Prostate gland (tissue), 2 donors: ENCODE measurements at regions not wholly inside any gene's neighbourhood (a gene's known extent, or its start where the extent isn't known, plus 50 kb on each side); places are given as distances from the start of the nearest gene placed in this dataset.
"Not testable (repeated sequence)": the region's sequence is repeated elsewhere in the genome, so short reads cannot be mapped to it uniquely, and the experiment has no call there.

Source experiments
- DNase-seq: peaks from one replicate; pipeline ENCODE4 v3.0.0-alpha.2; 2019; ENCODE audit warnings: low spot score
- H3K27ac ChIP-seq, 2 donors: fragments of 200-600 bp; sonication (generic); 2 replicates each; pipeline ENCODE4 v1.5.1; 2017 to 2019
- H3K27me3 ChIP-seq: fragments of 200-600 bp; sonication (generic); replicated peaks from 2 replicates; pipeline ENCODE4 v1.5.1; 2019; ENCODE audit not compliant: insufficient read depth
- H3K36me3 ChIP-seq, 2 donors: fragments of 200-600 bp; sonication (generic); 1 replicate in 1 of 2; 2 replicates in 1 of 2; pipeline versions ENCODE4 v1.5.1 to v1.8.1; 2017 to 2019
- H3K4me1 ChIP-seq: fragments of 200-600 bp; sonication (generic); replicated peaks from 2 replicates; pipeline ENCODE4 v1.5.1; 2019
- H3K4me3 ChIP-seq, 2 donors: fragments of 200-600 bp; sonication (generic); 2 replicates each; pipeline ENCODE4 v1.5.1; 2017 to 2019
- H3K9me3 ChIP-seq: fragments of 200-600 bp; sonication (generic); 2 replicates; pipeline ENCODE4 v1.5.1; 2017
- POLR2A ChIP-seq: fragments of 450-650 bp; IDR thresholded peaks from one replicate; pipeline ENCODE4 v1.6.1; 2016; ENCODE audit warnings: antibody characterized with exemption, mild to moderate bottlenecking
- POLR2AphosphoS5 ChIP-seq: sonication (generic); formaldehyde crosslinking; IDR thresholded peaks from one replicate; pipeline ENCODE4 v1.6.1; 2017; ENCODE audit warnings: antibody characterized with exemption
- WGBS: methylation state at CpG from one replicate; pipeline ENCODE4 v1.1.5; 2018; 5-methylcytosine and 5-hydroxymethylcytosine counted together
- intact Hi-C: fragments of 100-400 bp; cut with DNase I; formaldehyde crosslinking; loops from one replicate; pipeline ENCODE4 v1.14.2; 2022
- TF ChIP-seq, protein P1 (sequence below), 4 experiments: fragments of 200-600 bp in 2 of 4; fragments of 450-650 bp in 2 of 4; sonication (generic) in 2 of 4; IDR thresholded peaks; 1 replicate in 3 of 4; 2 replicates in 1 of 4; pipeline ENCODE4 v1.5.1; 2016 to 2019; ENCODE audit warnings: antibody characterized with exemption in 4 of 4, mild to moderate bottlenecking in 2 of 4, moderate library complexity in 2 of 4

DNA sequence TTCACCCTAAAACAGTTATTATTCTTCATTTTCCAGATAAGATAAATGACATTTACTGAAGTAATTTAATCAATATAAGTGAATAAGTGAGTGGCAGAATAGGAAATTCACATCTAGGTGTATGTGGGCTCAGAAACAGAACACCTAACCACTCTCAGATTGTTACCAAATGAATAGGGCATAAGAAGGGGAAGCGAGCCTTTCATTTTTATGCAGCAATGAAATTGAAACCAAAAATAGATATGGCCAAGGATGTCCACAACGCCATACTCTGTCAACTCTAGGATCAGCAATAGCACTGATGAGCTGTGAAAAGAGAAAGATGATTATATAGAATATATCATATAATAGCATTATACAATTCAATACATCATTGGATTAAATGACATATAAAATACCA is 398.1 kb upstream of the API5 start:
- DNase-seq: no peak
- Histone ChIP-seq H3K9me3 (no peaks in the 10 kb centered on the region), H3K36me3 (no peaks in the 10 kb centered on the region), H3K4me3 (no peak overlapping the region), H3K4me1 (no peaks in the 10 kb centered on the region), H3K27ac (no peak overlapping the region), H3K27me3 (no peaks in the 10 kb centered on the region)
- intact Hi-C loops: no loop called here
- 90% methylated on average over 2 of the region's 2 CpGs for WGBS
- TF ChIP-seq POLR2A (no peak), POLR2AphosphoS5 (no peak)
- TF ChIP-seq, protein P1, sequence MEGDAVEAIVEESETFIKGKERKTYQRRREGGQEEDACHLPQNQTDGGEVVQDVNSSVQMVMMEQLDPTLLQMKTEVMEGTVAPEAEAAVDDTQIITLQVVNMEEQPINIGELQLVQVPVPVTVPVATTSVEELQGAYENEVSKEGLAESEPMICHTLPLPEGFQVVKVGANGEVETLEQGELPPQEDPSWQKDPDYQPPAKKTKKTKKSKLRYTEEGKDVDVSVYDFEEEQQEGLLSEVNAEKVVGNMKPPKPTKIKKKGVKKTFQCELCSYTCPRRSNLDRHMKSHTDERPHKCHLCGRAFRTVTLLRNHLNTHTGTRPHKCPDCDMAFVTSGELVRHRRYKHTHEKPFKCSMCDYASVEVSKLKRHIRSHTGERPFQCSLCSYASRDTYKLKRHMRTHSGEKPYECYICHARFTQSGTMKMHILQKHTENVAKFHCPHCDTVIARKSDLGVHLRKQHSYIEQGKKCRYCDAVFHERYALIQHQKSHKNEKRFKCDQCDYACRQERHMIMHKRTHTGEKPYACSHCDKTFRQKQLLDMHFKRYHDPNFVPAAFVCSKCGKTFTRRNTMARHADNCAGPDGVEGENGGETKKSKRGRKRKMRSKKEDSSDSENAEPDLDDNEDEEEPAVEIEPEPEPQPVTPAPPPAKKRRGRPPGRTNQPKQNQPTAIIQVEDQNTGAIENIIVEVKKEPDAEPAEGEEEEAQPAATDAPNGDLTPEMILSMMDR (IDR thresholded peaks at IDR 0.05): no peak

DNA sequence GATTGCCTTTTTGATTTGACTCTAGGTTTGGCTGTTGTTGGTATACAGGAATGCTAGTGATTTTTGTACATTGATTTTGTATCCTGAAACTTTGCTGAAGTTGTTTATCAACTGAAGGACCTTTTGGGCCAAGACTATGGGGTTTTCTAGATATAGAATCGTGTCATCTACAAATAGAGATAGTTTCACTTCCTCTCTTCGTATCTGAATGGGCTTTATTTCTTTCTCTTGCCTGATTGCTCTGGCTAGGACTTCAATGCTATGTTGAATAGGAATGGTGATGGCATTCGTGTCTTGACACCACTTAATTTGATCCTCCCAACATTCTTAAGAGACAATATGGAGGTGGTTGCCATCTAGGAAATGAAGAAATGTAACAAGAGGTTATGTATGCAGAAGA is 388.1 kb upstream of the API5 start:
- Histone ChIP-seq H3K27me3 (no peaks in the 10 kb centered on the region), H3K9me3 (no peaks in the 10 kb centered on the region), H3K27ac (no peak overlapping the region), H3K4me1 (no peaks in the 10 kb centered on the region), H3K36me3 (no peaks in the 10 kb centered on the region), H3K4me3 (no peak overlapping the region)
- TF ChIP-seq, protein P1 (IDR thresholded peaks at IDR 0.05): no peak
- TF ChIP-seq POLR2AphosphoS5: no peak
- intact Hi-C loops: no loop called here
- WGBS: 72% methylated on average over 3 of the region's 3 CpGs
- DNase-seq: no peak

DNA sequence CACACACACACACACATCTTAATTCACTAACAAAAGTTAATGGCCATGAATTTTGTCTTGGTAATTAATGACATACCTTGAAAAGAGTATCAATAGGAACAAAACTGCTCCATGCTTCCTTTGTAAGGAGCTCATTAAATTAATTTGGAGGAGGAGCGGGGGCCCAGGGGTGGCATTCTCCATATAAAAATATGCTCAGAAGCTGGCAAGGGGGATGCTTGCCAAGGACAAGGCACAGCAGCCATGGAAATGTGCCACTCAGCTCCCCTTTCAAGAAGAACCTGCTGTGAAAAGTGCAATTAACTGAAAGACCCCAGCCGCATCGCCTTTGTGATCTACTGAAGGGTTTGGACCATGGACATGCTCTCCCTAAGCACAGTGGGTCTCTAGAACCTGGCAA is 385.9 kb upstream of the API5 start:
- Histone ChIP-seq H3K27me3 (no peaks in the 10 kb centered on the region), H3K9me3 (no peaks in the 10 kb centered on the region), H3K4me1 (no peaks in the 10 kb centered on the region), H3K4me3 (no peak overlapping the region), H3K27ac (no peak overlapping the region), H3K36me3 (no peaks in the 10 kb centered on the region)
- DNase-seq: no peak
- intact Hi-C loops: no loop called here
- TF ChIP-seq, protein P1 (IDR thresholded peaks at IDR 0.05): no peak
- TF ChIP-seq POLR2A (no peak), POLR2AphosphoS5 (no peak)
- 84% methylated on average over 3 of the region's 3 CpGs for WGBS

DNA sequence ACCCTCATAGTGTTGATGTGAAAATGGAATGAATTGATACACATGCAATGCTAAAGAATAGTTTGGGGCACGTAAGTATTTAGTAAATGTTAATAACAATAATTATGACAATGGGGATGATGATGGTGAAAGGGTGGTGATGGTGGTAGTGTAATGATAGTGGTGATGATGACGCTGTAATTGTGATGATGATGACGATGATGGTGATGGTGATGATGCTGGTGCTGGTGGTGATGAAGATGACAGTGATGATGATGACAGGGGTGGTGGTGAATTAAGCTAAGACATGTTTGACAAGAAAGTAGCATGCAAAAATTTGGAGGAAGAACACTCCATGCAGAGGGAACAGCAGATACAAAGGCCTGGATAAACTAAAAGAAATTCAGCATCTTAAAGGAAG is 364.4 kb upstream of the API5 start:
- intact Hi-C loops: no loop called here
- Histone ChIP-seq H3K36me3 (no peaks in the 10 kb centered on the region), H3K9me3 (no peaks in the 10 kb centered on the region), H3K4me1 (no peaks in the 10 kb centered on the region), H3K27me3 (no peaks in the 10 kb centered on the region), H3K4me3 (no peak overlapping the region), H3K27ac (no peak overlapping the region)
- no peak for TF ChIP-seq POLR2AphosphoS5
- TF ChIP-seq, protein P1 (IDR thresholded peaks at IDR 0.05): no peak
- TF ChIP-seq POLR2A: no peak
- 94% methylated on average over 3 of the region's 3 CpGs for WGBS
- DNase-seq: no peak

DNA sequence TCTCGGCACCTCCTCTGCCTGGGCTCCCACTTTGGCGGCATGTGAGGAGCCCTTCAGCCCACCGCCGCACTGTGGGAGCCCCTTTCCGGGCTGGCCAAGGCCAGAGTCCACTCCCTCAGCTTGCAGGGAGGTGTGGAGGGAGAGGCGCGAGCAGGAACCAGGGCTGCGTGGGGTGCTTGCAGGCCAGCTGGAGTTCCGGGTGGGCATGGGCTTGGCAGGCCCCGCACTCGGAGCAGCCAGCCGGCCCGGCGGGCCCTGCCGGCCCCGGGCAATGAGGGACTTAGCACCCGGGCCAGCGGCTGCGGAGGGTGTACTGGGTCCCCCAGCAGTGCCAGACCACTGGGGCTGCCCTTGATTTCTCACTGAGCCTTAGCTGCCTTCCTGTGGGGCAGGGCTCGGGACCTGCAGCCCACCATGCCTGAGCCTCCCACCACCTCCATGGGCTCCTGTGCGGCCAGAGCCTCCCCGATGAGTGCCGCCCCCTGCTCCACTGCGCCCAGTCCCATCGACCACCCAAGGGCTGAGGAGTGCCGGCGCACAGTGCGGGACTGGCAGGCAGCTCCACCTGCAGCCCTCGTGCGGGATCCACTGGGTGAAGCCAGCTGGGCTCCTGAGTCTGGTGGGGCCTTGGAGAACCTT is 361.9 kb upstream of the API5 start:
- H3K27ac ChIP-seq, intact Hi-C loops, H3K4me3 ChIP-seq, H3K4me1 ChIP-seq, H3K27me3 ChIP-seq, H3K9me3 ChIP-seq, H3K36me3 ChIP-seq, DNase-seq: not testable (repeated sequence)
- WGBS: 94% methylated on average over 14 of the region's 30 CpGs
